ENCODE measurements at regions not wholly inside any gene's neighbourhood (a gene's known extent, or its start where the extent isn't known, plus 50 kb on each side); places are given as distances from the start of the nearest gene placed in this dataset.

DNA sequence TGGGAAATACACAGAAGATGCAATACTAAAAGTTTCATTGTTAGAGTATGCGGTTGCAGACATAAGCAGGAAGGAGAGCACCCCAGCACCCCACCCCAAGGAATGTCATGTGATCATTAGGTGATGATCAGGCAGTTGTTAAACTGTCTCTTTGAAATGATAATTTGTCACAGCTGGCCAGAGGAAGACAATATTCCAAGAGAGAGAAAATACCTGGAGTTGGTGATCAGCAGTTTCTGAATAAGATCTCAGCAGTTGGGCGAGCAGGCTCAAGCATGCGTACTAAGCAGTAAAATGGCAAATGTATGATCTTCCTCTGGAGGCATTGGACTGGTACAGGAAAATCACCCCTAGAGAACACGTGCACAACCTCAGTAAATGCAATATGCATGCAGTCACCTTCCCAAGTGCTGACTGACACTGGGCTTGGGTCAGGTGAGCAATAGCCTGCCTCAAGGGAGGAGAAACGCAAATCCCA is 250.1 kb upstream of the MBL2 start:
- Histone ChIP-seq H3K27me3 (ENCODE audit: low read length) (no peaks in the 10 kb centered on the region), H3K9me3 (ENCODE audit: insufficient read depth, low read length) (no peaks in the 10 kb centered on the region), H2AFZ (ENCODE audit: low read depth, low read length, severe bottlenecking) (no peak overlapping the region), H3K9me2 (replicated peaks; ENCODE audit: insufficient read depth, low read length) (no peaks in the 10 kb centered on the region), H3K27ac (ENCODE audit: low read depth, low read length) (no peak overlapping the region), H3K79me2 (ENCODE audit: insufficient read depth, low read length) (no peaks in the 10 kb centered on the region), H3K4me3 (ENCODE audit: insufficient read depth, low read length, poor library complexity, severe bottlenecking) (no peak overlapping the region), H3K4me2 (ENCODE audit: low read depth, low read length, poor library complexity, severe bottlenecking) (no peak overlapping the region), H3K9ac (ENCODE audit: low read length) (no peak overlapping the region), H3K36me3 (ENCODE audit: low read length) (no peaks in the 10 kb centered on the region), H3F3A (ENCODE audit: insufficient read depth) (no peaks in the 10 kb centered on the region), H4K20me1 (ENCODE audit: low read depth, low read length) (no peaks in the 10 kb centered on the region)
- TF ChIP-seq, protein P1, sequence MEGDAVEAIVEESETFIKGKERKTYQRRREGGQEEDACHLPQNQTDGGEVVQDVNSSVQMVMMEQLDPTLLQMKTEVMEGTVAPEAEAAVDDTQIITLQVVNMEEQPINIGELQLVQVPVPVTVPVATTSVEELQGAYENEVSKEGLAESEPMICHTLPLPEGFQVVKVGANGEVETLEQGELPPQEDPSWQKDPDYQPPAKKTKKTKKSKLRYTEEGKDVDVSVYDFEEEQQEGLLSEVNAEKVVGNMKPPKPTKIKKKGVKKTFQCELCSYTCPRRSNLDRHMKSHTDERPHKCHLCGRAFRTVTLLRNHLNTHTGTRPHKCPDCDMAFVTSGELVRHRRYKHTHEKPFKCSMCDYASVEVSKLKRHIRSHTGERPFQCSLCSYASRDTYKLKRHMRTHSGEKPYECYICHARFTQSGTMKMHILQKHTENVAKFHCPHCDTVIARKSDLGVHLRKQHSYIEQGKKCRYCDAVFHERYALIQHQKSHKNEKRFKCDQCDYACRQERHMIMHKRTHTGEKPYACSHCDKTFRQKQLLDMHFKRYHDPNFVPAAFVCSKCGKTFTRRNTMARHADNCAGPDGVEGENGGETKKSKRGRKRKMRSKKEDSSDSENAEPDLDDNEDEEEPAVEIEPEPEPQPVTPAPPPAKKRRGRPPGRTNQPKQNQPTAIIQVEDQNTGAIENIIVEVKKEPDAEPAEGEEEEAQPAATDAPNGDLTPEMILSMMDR (IDR thresholded peaks at IDR 0.05; ENCODE audit: insufficient read depth, low read length, poor library complexity, severe bottlenecking) = no peak
- TF ChIP-seq EZH2phosphoT487 (conservative IDR thresholded peaks at IDR 0.05; ENCODE audit: low read length) = no peak

GRCh38 chr10:53013201-53013810 is 240.7 kb upstream of the MBL2 start:
- H3K36me3 ChIP-seq (ENCODE audit: low read length) = no peaks in the 10 kb centered on the region; the same call in 1 of the 2 replicates
- H3K9me2 ChIP-seq (replicated peaks; ENCODE audit: insufficient read depth, low read length) = no peaks in the 10 kb centered on the region
- TF ChIP-seq EZH2phosphoT487 (conservative IDR thresholded peaks at IDR 0.05; ENCODE audit: low read length) = no peak
- TF ChIP-seq, protein P1 (IDR thresholded peaks at IDR 0.05; ENCODE audit: insufficient read depth, low read length, poor library complexity, severe bottlenecking) = no peak
- H3K4me3 ChIP-seq (ENCODE audit: insufficient read depth, low read length, poor library complexity, severe bottlenecking) = no peak overlapping the region
- no peak overlapping the region for H3K9ac ChIP-seq (ENCODE audit: low read length)
- no peaks in the 10 kb centered on the region for H3F3A ChIP-seq (ENCODE audit: insufficient read depth)
- no peak overlapping the region for H2AFZ ChIP-seq (ENCODE audit: low read depth, low read length, severe bottlenecking)
- no peaks in the 10 kb centered on the region for H3K9me3 ChIP-seq (ENCODE audit: insufficient read depth, low read length)
- no peaks in the 10 kb centered on the region for H3K79me2 ChIP-seq (ENCODE audit: insufficient read depth, low read length)
- H3K4me2 ChIP-seq (ENCODE audit: low read depth, low read length, poor library complexity, severe bottlenecking) = no peak overlapping the region
- H3K27me3 ChIP-seq (ENCODE audit: low read length) = no peaks in the 10 kb centered on the region
- H3K27ac ChIP-seq (ENCODE audit: low read depth, low read length) = no peak overlapping the region
- H4K20me1 ChIP-seq (ENCODE audit: low read depth, low read length) = no peaks in the 10 kb centered on the region

- TF ChIP-seq, protein P1 (IDR thresholded peaks at IDR 0.05; ENCODE audit: insufficient read depth, low read length, poor library complexity, severe bottlenecking) = no peak
- TF ChIP-seq EZH2phosphoT487 (conservative IDR thresholded peaks at IDR 0.05; ENCODE audit: low read length) = no peak
- H3K4me3 ChIP-seq (ENCODE audit: insufficient read depth, low read length, poor library complexity, severe bottlenecking) = no peak overlapping the region
- no peak overlapping the region for H3K9ac ChIP-seq (ENCODE audit: low read length)
- H3K27me3 ChIP-seq (ENCODE audit: low read length) = no peaks in the 10 kb centered on the region
- H4K20me1 ChIP-seq (ENCODE audit: low read depth, low read length) = no peaks in the 10 kb centered on the region
- no peak overlapping the region for H2AFZ ChIP-seq (ENCODE audit: low read depth, low read length, severe bottlenecking)
- no peak overlapping the region for H3K27ac ChIP-seq (ENCODE audit: low read depth, low read length)
- H3K79me2 ChIP-seq (ENCODE audit: insufficient read depth, low read length) = no peaks in the 10 kb centered on the region
- no peaks in the 10 kb centered on the region for H3K36me3 ChIP-seq (ENCODE audit: low read length)
- H3K4me2 ChIP-seq (ENCODE audit: low read depth, low read length, poor library complexity, severe bottlenecking) = no peak overlapping the region
- no peaks in the 10 kb centered on the region for H3K9me2 ChIP-seq (replicated peaks; ENCODE audit: insufficient read depth, low read length)
- no peaks in the 10 kb centered on the region for H3K9me3 ChIP-seq (ENCODE audit: insufficient read depth, low read length)
- no peaks in the 10 kb centered on the region for H3F3A ChIP-seq (ENCODE audit: insufficient read depth)
Observed at GRCh38 chr10:53009961-53010907, 237.7 kb upstream of the MBL2 start.

Data from SU-DHL-6 (cell line).